ENCODE measurements at regions not wholly inside any gene's neighbourhood (a gene's known extent, or its start where the extent isn't known, plus 50 kb on each side); places are given as distances from the start of the nearest gene placed in this dataset.

- TF ChIP-seq, protein P1, sequence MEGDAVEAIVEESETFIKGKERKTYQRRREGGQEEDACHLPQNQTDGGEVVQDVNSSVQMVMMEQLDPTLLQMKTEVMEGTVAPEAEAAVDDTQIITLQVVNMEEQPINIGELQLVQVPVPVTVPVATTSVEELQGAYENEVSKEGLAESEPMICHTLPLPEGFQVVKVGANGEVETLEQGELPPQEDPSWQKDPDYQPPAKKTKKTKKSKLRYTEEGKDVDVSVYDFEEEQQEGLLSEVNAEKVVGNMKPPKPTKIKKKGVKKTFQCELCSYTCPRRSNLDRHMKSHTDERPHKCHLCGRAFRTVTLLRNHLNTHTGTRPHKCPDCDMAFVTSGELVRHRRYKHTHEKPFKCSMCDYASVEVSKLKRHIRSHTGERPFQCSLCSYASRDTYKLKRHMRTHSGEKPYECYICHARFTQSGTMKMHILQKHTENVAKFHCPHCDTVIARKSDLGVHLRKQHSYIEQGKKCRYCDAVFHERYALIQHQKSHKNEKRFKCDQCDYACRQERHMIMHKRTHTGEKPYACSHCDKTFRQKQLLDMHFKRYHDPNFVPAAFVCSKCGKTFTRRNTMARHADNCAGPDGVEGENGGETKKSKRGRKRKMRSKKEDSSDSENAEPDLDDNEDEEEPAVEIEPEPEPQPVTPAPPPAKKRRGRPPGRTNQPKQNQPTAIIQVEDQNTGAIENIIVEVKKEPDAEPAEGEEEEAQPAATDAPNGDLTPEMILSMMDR (IDR thresholded peaks at IDR 0.05) = no peak
- TF ChIP-seq POLR2A (IDR thresholded peaks at IDR 0.05) = no peak
Measured at GRCh38 chr7:68544851-68545250, 1053.4 kb upstream of the AUTS2 start.
